Fibroblast of skin of back (primary cell): ENCODE measurements at regions not wholly inside any gene's neighbourhood (a gene's known extent, or its start where the extent isn't known, plus 50 kb on each side); places are given as distances from the start of the nearest gene placed in this dataset.

Experiments used
- DNase-seq: peaks from one replicate; pipeline ENCODE4 v3.0.0-alpha.2; 2013

- DNase-seq = no peak
Observed at GRCh38 chr3:115332998-115333397, 185.9 kb upstream of the ZBTB20 start.

GRCh38 chr3:115336836-115337235, 189.7 kb upstream of the ZBTB20 start:
- no peak for DNase-seq

- DNase-seq = no peak
Observed at GRCh38 chr3:115340586-115340985, 193.5 kb upstream of the ZBTB20 start.

GRCh38 chr3:115341208-115341607, 194.1 kb upstream of the ZBTB20 start:
- DNase-seq = peak; percentile 85

GRCh38 chr3:115347737-115348136, 200.6 kb upstream of the ZBTB20 start:
- DNase-seq = no peak

- DNase-seq = no peak
Observed at GRCh38 chr3:115348412-115348811, 201.3 kb upstream of the ZBTB20 start.

GRCh38 chr3:115348951-115349745, 202.1 kb upstream of the ZBTB20 start:
- DNase-seq = peak; percentile 23

- DNase-seq = peak; percentile 69
Observed at GRCh38 chr3:115350606-115351005, 203.5 kb upstream of the ZBTB20 start.

GRCh38 chr3:115351193-115351592, 204.1 kb upstream of the ZBTB20 start:
- no peak for DNase-seq

- DNase-seq = no peak
Observed at GRCh38 chr3:115354010-115354409, 206.9 kb upstream of the ZBTB20 start.

- DNase-seq = no peak
Observed at GRCh38 chr3:115357456-115357855, 210.4 kb upstream of the ZBTB20 start.

GRCh38 chr3:115359536-115359935, 212.4 kb upstream of the ZBTB20 start:
- no peak for DNase-seq

GRCh38 chr3:115361806-115362205, 214.7 kb upstream of the ZBTB20 start:
- no peak for DNase-seq

GRCh38 chr3:115363071-115363470, 216.0 kb upstream of the ZBTB20 start:
- DNase-seq = no peak

GRCh38 chr3:115369021-115369420, 221.9 kb upstream of the ZBTB20 start:
- no peak for DNase-seq

- no peak for DNase-seq
Observed at GRCh38 chr3:115375362-115375761, 228.3 kb upstream of the ZBTB20 start.

GRCh38 chr3:115380883-115381572, 233.9 kb upstream of the ZBTB20 start:
- no peak for DNase-seq

GRCh38 chr3:115381573-115381912, 234.5 kb upstream of the ZBTB20 start:
- no peak for DNase-seq

GRCh38 chr3:115381931-115382330, 234.8 kb upstream of the ZBTB20 start:
- DNase-seq = peak; percentile 88

- DNase-seq = peak; percentile 79
Observed at GRCh38 chr3:115384381-115384780, 237.3 kb upstream of the ZBTB20 start.

GRCh38 chr3:115385774-115386730, 237.3 kb upstream of the GAP43 start:
- DNase-seq = no peak

- DNase-seq = peak; percentile 10
Observed at GRCh38 chr3:115388166-115388565, 235.1 kb upstream of the GAP43 start.

GRCh38 chr3:115388811-115389210, 234.5 kb upstream of the GAP43 start:
- peak; percentile 56 for DNase-seq
